Cardiac fibroblast (primary cell): ENCODE measurements at regions not wholly inside any gene's neighbourhood (a gene's known extent, or its start where the extent isn't known, plus 50 kb on each side); places are given as distances from the start of the nearest gene placed in this dataset.

ENCODE experiments used
- DNase-seq, 2 donors: peaks; one replicate each; pipeline versions ENCODE4 v3.0.0 to v3.0.0-alpha.2; 2010; ENCODE audit warnings: low read depth in 2 of 2
- H3K4me3 ChIP-seq, 2 donors: replicated peaks in 1 of 2; 1 replicate in 1 of 2; 2 replicates in 1 of 2; pipeline ENCODE4 v1.5.1; 2011; ENCODE audit warnings: low read depth in 2 of 2, low read length in 2 of 2, mild to moderate bottlenecking in 2 of 2, moderate library complexity in 1 of 2
- CTCF ChIP-seq: IDR thresholded peaks from one replicate; pipeline ENCODE4 v1.5.1; 2011; ENCODE audit warnings: low read depth, mild to moderate bottlenecking, low read length, inconsistent platforms

GRCh38 chr9:20048985-20049384 lies 260.1 kb upstream of the SLC24A2 start:
- DNase-seq = no peak
- no peak overlapping the region for H3K4me3 ChIP-seq
- no peak for TF ChIP-seq CTCF

GRCh38 chr9:20048437-20048836 lies 259.6 kb upstream of the SLC24A2 start:
- no peak overlapping the region for H3K4me3 ChIP-seq
- DNase-seq = no peak
- TF ChIP-seq CTCF = no peak

- peak in 1 of 2 donors; percentile 42 for DNase-seq
- no peak overlapping the region for H3K4me3 ChIP-seq
- TF ChIP-seq CTCF = no peak
Observed at GRCh38 chr9:20044686-20045085, 255.8 kb upstream of the SLC24A2 start.

- DNase-seq = no peak
- H3K4me3 ChIP-seq = no peak overlapping the region
- TF ChIP-seq CTCF = no peak
Observed at GRCh38 chr9:20043461-20043860, 254.6 kb upstream of the SLC24A2 start.

GRCh38 chr9:20043035-20043434 lies 254.2 kb upstream of the SLC24A2 start:
- DNase-seq = no peak
- no peak for TF ChIP-seq CTCF
- no peak overlapping the region for H3K4me3 ChIP-seq

- DNase-seq = no peak
- no peak overlapping the region for H3K4me3 ChIP-seq
- no peak for TF ChIP-seq CTCF
Observed at GRCh38 chr9:20042128-20042711, 253.4 kb upstream of the SLC24A2 start.

GRCh38 chr9:20041697-20042081 lies 252.9 kb upstream of the SLC24A2 start:
- TF ChIP-seq CTCF = no peak
- no peak for DNase-seq
- H3K4me3 ChIP-seq = no peak overlapping the region
